ENCODE measurements at regions not wholly inside any gene's neighbourhood (a gene's known extent, or its start where the extent isn't known, plus 50 kb on each side); places are given as distances from the start of the nearest gene placed in this dataset.
A peak's percentile ranks its signal among the peaks of the same experiment; 100 is the strongest.

- Histone ChIP-seq H3K4me3 (replicated peaks in 1 of 3; ENCODE audit: insufficient read depth in 1 of 3, low read depth in 1 of 3, low read length in 3 of 3) (no peak overlapping the region), H3K9ac (replicated peaks; ENCODE audit: extremely low read depth, insufficient read depth, low read length) (no peak overlapping the region), H4K20me1 (replicated peaks; ENCODE audit: control insufficient read depth, extremely low read depth, insufficient read depth, low read length) (no peaks in the 10 kb centered on the region), H3K9me3 (replicated peaks; ENCODE audit: control insufficient read depth, insufficient read depth, low read length) (no peaks in the 10 kb centered on the region), H3K27me3 (ENCODE audit: control insufficient read depth in 2 of 2, insufficient read depth in 2 of 2, low read length in 2 of 2) (peaks cover 2 to 6% of the 10 kb centered on the region in 2 experiments), H3K9me1 (replicated peaks; ENCODE audit: control insufficient read depth, extremely low read depth, insufficient read depth, low read length) (no peaks in the 10 kb centered on the region), H3K36me3 (ENCODE audit: control insufficient read depth in 2 of 2, extremely low read depth in 1 of 2, insufficient read depth in 2 of 2, low read length in 2 of 2) (no peaks in the 10 kb centered on the region), H3K4me2 (ENCODE audit: insufficient read depth, low read length) (no peak overlapping the region), H3K79me2 (ENCODE audit: control insufficient read depth, insufficient read depth, low read length) (no peaks in the 10 kb centered on the region), H3K4me1 (ENCODE audit: control insufficient read depth, extremely low read depth, insufficient read depth, low read length) (no peaks in the 10 kb centered on the region), H2AFZ (ENCODE audit: low read depth, low read length) (no peak overlapping the region), H3K27ac (ENCODE audit: insufficient read depth, low read depth, low read length) (no peak overlapping the region)
- TF ChIP-seq MYC (IDR thresholded peaks at IDR 0.05; ENCODE audit: low read depth, low read length) (no peak), EZH2 (IDR thresholded peaks at IDR 0.05; ENCODE audit: borderline replicate concordance, low read depth, low read length, severe bottlenecking) (no peak), POLR2A (IDR thresholded peaks at IDR 0.05; ENCODE audit: low read depth, low read length) (no peak), POLR2AphosphoS5 (IDR thresholded peaks at IDR 0.05; ENCODE audit: insufficient read depth, low read depth, low read length) (no peak), FOS (IDR thresholded peaks at IDR 0.05; ENCODE audit: borderline replicate concordance, insufficient read depth, low read length) (no peak), MAX (IDR thresholded peaks at IDR 0.05; ENCODE audit: insufficient read depth, insufficient read length) (no peak), JUN (IDR thresholded peaks at IDR 0.05; ENCODE audit: borderline replicate concordance, insufficient read depth, insufficient read length, low read depth) (no peak), CTCF (IDR thresholded peaks at IDR 0.05; ENCODE audit: extremely low read depth in 1 of 2, insufficient read depth in 1 of 2, low read depth in 1 of 2, low read length in 2 of 2) (no peak), GATA2 (IDR thresholded peaks at IDR 0.05; ENCODE audit: insufficient read depth, insufficient read length, low read depth, low read length) (no peak)
- POLR2A ChIA-PET, result no interaction called here
- CTCF ChIA-PET, result interaction anchor here (1.0 kb wide), 1 partner anchor 9 kb away, joined by 3 read pairs; no protein-coding TSS in a partner anchor
- FAIRE-seq (no peak), DNase-seq (ENCODE audit: low read depth, low spot score) (peak; percentile 46)
- dilution Hi-C loops (cut with MboI; ENCODE audit: extremely low pct_ligation_motif_present, low sequenced_read_pairs), result no loop called here
- intact Hi-C loops (cut with micrococcal nuclease), result no loop called here
- no TSS peak for BruUV-seq (replicated peaks)
Observed at GRCh38 chr2:234178330-234179030, 128.0 kb downstream of the SPP2 start.
